ENCODE measurements at regions not wholly inside any gene's neighbourhood (a gene's known extent, or its start where the extent isn't known, plus 50 kb on each side); places are given as distances from the start of the nearest gene placed in this dataset.
A peak's percentile ranks its signal among the peaks of the same experiment; 100 is the strongest.

DNA sequence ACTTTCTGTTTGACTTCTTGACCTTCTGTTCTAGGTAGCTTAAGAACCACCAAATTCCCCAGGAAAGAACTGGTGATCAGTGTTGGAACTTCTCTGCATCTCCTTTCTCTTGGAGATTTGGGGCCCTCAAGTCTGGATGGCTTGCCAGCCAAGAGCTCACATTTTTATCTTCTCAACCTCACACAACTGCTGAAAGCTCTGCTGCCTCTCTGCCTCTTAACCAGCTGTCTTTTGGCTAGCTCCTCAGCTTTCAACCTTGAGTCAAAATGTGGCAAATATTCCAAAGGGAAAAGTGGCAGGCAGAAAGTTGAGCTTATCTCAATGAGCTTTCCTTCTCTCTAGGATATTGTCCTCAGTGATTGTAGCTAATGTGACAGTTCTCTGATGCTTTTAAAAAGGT is 89.2 kb upstream of the CCDC190 start:
- H3K9me3 Mint-ChIP-seq, result no peaks in the 10 kb centered on the region
- no peaks in the 10 kb centered on the region; the same call in 1 of the 2 replicates for H3K36me3 Mint-ChIP-seq (ENCODE audit: low read depth)
- peaks cover 14% of the 10 kb centered on the region for H3K4me1 Mint-ChIP-seq (ENCODE audit: low read depth)
- no peaks in the 10 kb centered on the region for H3K27me3 Mint-ChIP-seq (ENCODE audit: insufficient read depth)
- H3K4me3 Mint-ChIP-seq, result no peak overlapping the region
- no peak for DNase-seq
- TF ChIP-seq, protein P1, sequence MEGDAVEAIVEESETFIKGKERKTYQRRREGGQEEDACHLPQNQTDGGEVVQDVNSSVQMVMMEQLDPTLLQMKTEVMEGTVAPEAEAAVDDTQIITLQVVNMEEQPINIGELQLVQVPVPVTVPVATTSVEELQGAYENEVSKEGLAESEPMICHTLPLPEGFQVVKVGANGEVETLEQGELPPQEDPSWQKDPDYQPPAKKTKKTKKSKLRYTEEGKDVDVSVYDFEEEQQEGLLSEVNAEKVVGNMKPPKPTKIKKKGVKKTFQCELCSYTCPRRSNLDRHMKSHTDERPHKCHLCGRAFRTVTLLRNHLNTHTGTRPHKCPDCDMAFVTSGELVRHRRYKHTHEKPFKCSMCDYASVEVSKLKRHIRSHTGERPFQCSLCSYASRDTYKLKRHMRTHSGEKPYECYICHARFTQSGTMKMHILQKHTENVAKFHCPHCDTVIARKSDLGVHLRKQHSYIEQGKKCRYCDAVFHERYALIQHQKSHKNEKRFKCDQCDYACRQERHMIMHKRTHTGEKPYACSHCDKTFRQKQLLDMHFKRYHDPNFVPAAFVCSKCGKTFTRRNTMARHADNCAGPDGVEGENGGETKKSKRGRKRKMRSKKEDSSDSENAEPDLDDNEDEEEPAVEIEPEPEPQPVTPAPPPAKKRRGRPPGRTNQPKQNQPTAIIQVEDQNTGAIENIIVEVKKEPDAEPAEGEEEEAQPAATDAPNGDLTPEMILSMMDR (IDR thresholded peaks at IDR 0.05), result no peak
- no peak overlapping the region for H3K27ac Mint-ChIP-seq

GRCh38 chr1:162946701-162947100 is 85.7 kb upstream of the CCDC190 start:
- no peak for DNase-seq
- H3K27ac Mint-ChIP-seq, result no peak overlapping the region

GRCh38 chr1:162944974-162945674 is 84.1 kb upstream of the CCDC190 start:
- H3K36me3 Mint-ChIP-seq (ENCODE audit: low read depth), result no peaks in the 10 kb centered on the region
- no peak overlapping the region for H3K27ac Mint-ChIP-seq
- no peaks in the 10 kb centered on the region for H3K9me3 Mint-ChIP-seq
- no peaks in the 10 kb centered on the region; the same call in 1 of the 2 replicates for H3K27me3 Mint-ChIP-seq (ENCODE audit: insufficient read depth)
- no peak overlapping the region for H3K4me3 Mint-ChIP-seq
- no peak for DNase-seq
- peaks cover 19% of the 10 kb centered on the region for H3K4me1 Mint-ChIP-seq (ENCODE audit: low read depth)
- TF ChIP-seq, protein P1 (IDR thresholded peaks at IDR 0.05), result no peak

More at GRCh38 chr1:162946701-162947100, 85.7 kb upstream of the CCDC190 start:
- no peak overlapping the region for H3K4me3 Mint-ChIP-seq
- TF ChIP-seq, protein P1 (IDR thresholded peaks at IDR 0.05), result no peak
- no peaks in the 10 kb centered on the region for H3K9me3 Mint-ChIP-seq
- H3K36me3 Mint-ChIP-seq (ENCODE audit: low read depth), result no peaks in the 10 kb centered on the region
- peaks cover 20% of the 10 kb centered on the region for H3K4me1 Mint-ChIP-seq (ENCODE audit: low read depth)
- no peaks in the 10 kb centered on the region for H3K27me3 Mint-ChIP-seq (ENCODE audit: insufficient read depth)

- no peaks in the 10 kb centered on the region for H3K9me3 Mint-ChIP-seq
- DNase-seq, result peak; percentile 13
- H3K36me3 Mint-ChIP-seq (ENCODE audit: low read depth), result no peaks in the 10 kb centered on the region
- H3K4me1 Mint-ChIP-seq (ENCODE audit: low read depth), result peaks cover 19% of the 10 kb centered on the region
- no peak overlapping the region for H3K27ac Mint-ChIP-seq
- no peaks in the 10 kb centered on the region; the same call in 1 of the 2 replicates for H3K27me3 Mint-ChIP-seq (ENCODE audit: insufficient read depth)
- H3K4me3 Mint-ChIP-seq, result no peak overlapping the region
- TF ChIP-seq, protein P1 (IDR thresholded peaks at IDR 0.05), result no peak
Measured at GRCh38 chr1:162943622-162944021, 82.6 kb upstream of the CCDC190 start.

DNA sequence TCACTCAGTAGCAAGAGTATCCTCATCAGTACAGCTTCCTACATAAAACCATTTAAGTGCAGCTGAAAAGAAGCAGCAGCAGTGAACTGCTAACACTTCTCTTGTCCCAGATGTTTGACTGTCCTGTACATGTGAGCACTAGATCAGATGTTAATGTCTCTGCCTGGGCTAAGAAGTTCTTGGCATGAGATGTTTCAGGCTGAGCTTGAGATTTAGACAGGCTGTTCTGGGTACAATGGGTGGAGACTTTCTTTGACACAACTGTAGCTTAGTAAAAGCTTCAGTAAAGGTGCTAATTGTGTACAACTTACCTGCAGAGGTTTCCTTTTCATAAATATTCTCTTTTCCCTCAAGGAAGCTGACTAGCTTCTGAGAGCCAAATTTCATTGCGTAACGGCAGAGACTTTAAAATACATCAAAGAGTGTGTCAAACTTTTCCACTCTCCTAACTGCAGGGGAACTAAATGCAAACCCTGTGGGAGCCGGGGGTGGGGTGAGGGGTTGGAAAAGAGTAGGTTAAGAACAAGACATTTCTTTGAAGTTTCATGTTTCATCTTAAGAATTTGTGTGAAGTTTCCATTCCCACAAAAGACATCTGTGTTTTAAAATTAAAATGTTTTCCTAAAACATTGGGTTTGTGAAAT is 82.1 kb upstream of the CCDC190 start:
- no peak for DNase-seq
- H3K4me3 Mint-ChIP-seq, result no peak overlapping the region
- no peaks in the 10 kb centered on the region for H3K36me3 Mint-ChIP-seq (ENCODE audit: low read depth)
- H3K9me3 Mint-ChIP-seq, result no peaks in the 10 kb centered on the region
- no peaks in the 10 kb centered on the region; the same call in 1 of the 2 replicates for H3K27me3 Mint-ChIP-seq (ENCODE audit: insufficient read depth)
- TF ChIP-seq, protein P1 (IDR thresholded peaks at IDR 0.05), result no peak
- H3K4me1 Mint-ChIP-seq (ENCODE audit: low read depth), result peaks cover 19% of the 10 kb centered on the region
- no peak overlapping the region for H3K27ac Mint-ChIP-seq
